ENCODE measurements at regions not wholly inside any gene's neighbourhood (a gene's known extent, or its start where the extent isn't known, plus 50 kb on each side); places are given as distances from the start of the nearest gene placed in this dataset.

DNA sequence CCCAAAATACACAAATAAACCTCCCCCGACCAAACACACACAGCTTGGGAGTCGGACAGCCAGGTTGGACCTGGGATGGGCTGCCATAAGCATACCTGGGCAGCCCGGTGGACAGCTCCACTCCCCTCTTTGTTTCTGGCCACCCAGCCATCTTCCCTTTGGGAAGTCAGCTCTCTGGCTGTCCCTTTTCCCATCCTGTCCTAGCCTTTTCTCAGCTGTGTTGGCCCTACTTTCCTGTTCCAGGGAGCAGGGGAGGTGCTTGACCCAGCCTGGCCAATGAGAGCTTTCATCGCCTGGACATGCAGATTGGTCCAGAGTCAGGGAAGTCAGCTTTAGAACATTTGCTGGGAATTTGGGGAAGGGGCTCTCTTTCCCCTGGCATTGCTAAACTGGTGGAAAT, 68.7 kb upstream of the NECTIN1 start:
- POLR2A ChIA-PET (ENCODE audit: unreplicated experiment): no interaction called here
- H3K4me2 ChIP-seq: no peak overlapping the region
- H3K27ac ChIP-seq: no peak overlapping the region
- intact Hi-C loops (cut with micrococcal nuclease; ENCODE audit: unreplicated experiment): no loop called here
- no peaks in the 10 kb centered on the region for H3K4me1 ChIP-seq (replicated peaks; ENCODE audit: insufficient read depth)
- no peaks in the 10 kb centered on the region for H3F3A ChIP-seq (ENCODE audit: insufficient read depth, low read depth)
- DNase-seq: no peak
- CTCF ChIA-PET: no interaction called here
- H3K9me3 ChIP-seq (ENCODE audit: insufficient read depth, low read depth): no peaks in the 10 kb centered on the region
- peaks cover 93% of the 10 kb centered on the region for H3K27me3 ChIP-seq (ENCODE audit: insufficient read depth, low read depth)
- TF ChIP-seq, protein P1, sequence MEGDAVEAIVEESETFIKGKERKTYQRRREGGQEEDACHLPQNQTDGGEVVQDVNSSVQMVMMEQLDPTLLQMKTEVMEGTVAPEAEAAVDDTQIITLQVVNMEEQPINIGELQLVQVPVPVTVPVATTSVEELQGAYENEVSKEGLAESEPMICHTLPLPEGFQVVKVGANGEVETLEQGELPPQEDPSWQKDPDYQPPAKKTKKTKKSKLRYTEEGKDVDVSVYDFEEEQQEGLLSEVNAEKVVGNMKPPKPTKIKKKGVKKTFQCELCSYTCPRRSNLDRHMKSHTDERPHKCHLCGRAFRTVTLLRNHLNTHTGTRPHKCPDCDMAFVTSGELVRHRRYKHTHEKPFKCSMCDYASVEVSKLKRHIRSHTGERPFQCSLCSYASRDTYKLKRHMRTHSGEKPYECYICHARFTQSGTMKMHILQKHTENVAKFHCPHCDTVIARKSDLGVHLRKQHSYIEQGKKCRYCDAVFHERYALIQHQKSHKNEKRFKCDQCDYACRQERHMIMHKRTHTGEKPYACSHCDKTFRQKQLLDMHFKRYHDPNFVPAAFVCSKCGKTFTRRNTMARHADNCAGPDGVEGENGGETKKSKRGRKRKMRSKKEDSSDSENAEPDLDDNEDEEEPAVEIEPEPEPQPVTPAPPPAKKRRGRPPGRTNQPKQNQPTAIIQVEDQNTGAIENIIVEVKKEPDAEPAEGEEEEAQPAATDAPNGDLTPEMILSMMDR (conservative IDR thresholded peaks at IDR 0.05): no peak
- no peak for TF ChIP-seq EZH2 (IDR thresholded peaks at IDR 0.05; ENCODE audit: low read depth)
- H2AFZ ChIP-seq: no peak overlapping the region
- no peaks in the 10 kb centered on the region for H3K9me2 ChIP-seq (ENCODE audit: insufficient read depth)
- BruUV-seq (replicated peaks): no TSS peak
- no peaks in the 10 kb centered on the region for H4K20me1 ChIP-seq (ENCODE audit: insufficient read depth)
- H3K4me3 ChIP-seq: no peak overlapping the region
- no peaks in the 10 kb centered on the region for H3K36me3 ChIP-seq (ENCODE audit: low read depth)
- no peaks in the 10 kb centered on the region for H3K79me2 ChIP-seq (ENCODE audit: low read depth)

GRCh38 chr11:119797123-119797611, 68.2 kb upstream of the NECTIN1 start:
- no peak for TF ChIP-seq EZH2 (IDR thresholded peaks at IDR 0.05; ENCODE audit: low read depth)
- TF ChIP-seq, protein P1 (conservative IDR thresholded peaks at IDR 0.05): no peak
- Histone ChIP-seq H3K4me1 (replicated peaks; ENCODE audit: insufficient read depth) (no peaks in the 10 kb centered on the region), H3F3A (ENCODE audit: insufficient read depth, low read depth) (no peaks in the 10 kb centered on the region), H3K36me3 (ENCODE audit: low read depth) (no peaks in the 10 kb centered on the region), H4K20me1 (ENCODE audit: insufficient read depth) (no peaks in the 10 kb centered on the region), H3K4me3 (no peak overlapping the region), H3K79me2 (ENCODE audit: low read depth) (no peaks in the 10 kb centered on the region), H3K9me2 (ENCODE audit: insufficient read depth) (no peaks in the 10 kb centered on the region), H2AFZ (no peak overlapping the region), H3K27ac (no peak overlapping the region), H3K4me2 (no peak overlapping the region), H3K27me3 (ENCODE audit: insufficient read depth, low read depth) (peaks cover 88% of the 10 kb centered on the region), H3K9me3 (ENCODE audit: insufficient read depth, low read depth) (no peaks in the 10 kb centered on the region)
- no peak for DNase-seq
- BruUV-seq (replicated peaks): no TSS peak
- intact Hi-C loops (cut with micrococcal nuclease; ENCODE audit: unreplicated experiment): no loop called here
- CTCF ChIA-PET: no interaction called here
- POLR2A ChIA-PET (ENCODE audit: unreplicated experiment): no interaction called here

GRCh38 chr11:119796363-119797060, 67.5 kb upstream of the NECTIN1 start:
- BruUV-seq (replicated peaks): no TSS peak
- H3K79me2 ChIP-seq (ENCODE audit: low read depth): no peaks in the 10 kb centered on the region
- no peaks in the 10 kb centered on the region for H4K20me1 ChIP-seq (ENCODE audit: insufficient read depth)
- no peaks in the 10 kb centered on the region for H3F3A ChIP-seq (ENCODE audit: insufficient read depth, low read depth)
- no peaks in the 10 kb centered on the region for H3K4me1 ChIP-seq (replicated peaks; ENCODE audit: insufficient read depth)
- peaks cover 89% of the 10 kb centered on the region for H3K27me3 ChIP-seq (ENCODE audit: insufficient read depth, low read depth)
- no peaks in the 10 kb centered on the region for H3K36me3 ChIP-seq (ENCODE audit: low read depth)
- H3K4me3 ChIP-seq: no peak overlapping the region
- ChIA-PET POLR2A (ENCODE audit: unreplicated experiment) (no interaction called here), CTCF (no interaction called here)
- no peak overlapping the region for H2AFZ ChIP-seq
- no peaks in the 10 kb centered on the region for H3K9me2 ChIP-seq (ENCODE audit: insufficient read depth)
- H3K9me3 ChIP-seq (ENCODE audit: insufficient read depth, low read depth): no peaks in the 10 kb centered on the region
- intact Hi-C loops (cut with micrococcal nuclease; ENCODE audit: unreplicated experiment): no loop called here
- TF ChIP-seq EZH2 (IDR thresholded peaks at IDR 0.05; ENCODE audit: low read depth): no peak
- TF ChIP-seq, protein P1 (conservative IDR thresholded peaks at IDR 0.05): no peak
- DNase-seq: no peak
- H3K27ac ChIP-seq: no peak overlapping the region
- H3K4me2 ChIP-seq: no peak overlapping the region
